Natural killer cell (primary cell): ENCODE measurements at regions not wholly inside any gene's neighbourhood (a gene's known extent, or its start where the extent isn't known, plus 50 kb on each side); places are given as distances from the start of the nearest gene placed in this dataset.

Source experiments
- ATAC-seq, 3 donors: fragments of 150-1000 bp in 2 of 3; fragments of 200-7000 bp in 1 of 3; cut with Tn5 transposase; 1 replicate in 1 of 3; 2 replicates in 2 of 3; pipeline ENCODE4 v1.10.0; 2021; ENCODE audit warnings: mild to moderate bottlenecking in 2 of 3, moderate library complexity in 2 of 3
- DNase-seq, 2 donors: peaks; one replicate each; pipeline versions ENCODE4 v3.0.0 to v3.0.0-alpha.2; 2013 to 2021; ENCODE audit warnings: mixed read lengths in 1 of 2
- H3K27ac ChIP-seq: one replicate; pipeline ENCODE4 v1.5.1; 2013; ENCODE audit warnings: mild to moderate bottlenecking, low read length
- H3K27me3 ChIP-seq: one replicate; pipeline ENCODE4 v1.6.1; 2013; ENCODE audit warnings: low read length; ENCODE audit not compliant: control insufficient read depth, insufficient read depth
- H3K36me3 ChIP-seq: one replicate; pipeline ENCODE4 v1.6.1; 2013; ENCODE audit warnings: low read length; ENCODE audit not compliant: control insufficient read depth, insufficient read depth
- H3K4me1 ChIP-seq: one replicate; pipeline ENCODE4 v1.6.1; 2013; ENCODE audit warnings: low read length; ENCODE audit not compliant: control insufficient read depth, insufficient read depth
- H3K4me3 ChIP-seq: one replicate; pipeline ENCODE4 v1.5.1; 2013; ENCODE audit warnings: low read length
- H3K9me3 ChIP-seq: one replicate; pipeline ENCODE4 v1.6.1; 2013; ENCODE audit warnings: low read length; ENCODE audit not compliant: control insufficient read depth, insufficient read depth
- H3K27ac Mint-ChIP-seq, 2 donors: one replicate each; pipeline ENCODE4 v1.8.0; 2022; ENCODE audit warnings: mild to moderate bottlenecking in 2 of 2, mixed read lengths in 2 of 2, moderate library complexity in 1 of 2
- H3K27me3 Mint-ChIP-seq, 2 donors: one replicate each; pipeline ENCODE4 v1.8.0; 2022; ENCODE audit warnings: low read depth in 2 of 2, mixed read lengths in 2 of 2
- H3K36me3 Mint-ChIP-seq: one replicate; pipeline ENCODE4 v1.8.0; 2022; ENCODE audit warnings: mixed read lengths
- H3K4me1 Mint-ChIP-seq, 2 donors: one replicate each; pipeline ENCODE4 v1.8.0; 2022; ENCODE audit warnings: mixed read lengths in 2 of 2
- H3K4me3 Mint-ChIP-seq: one replicate; pipeline ENCODE4 v1.8.0; 2022; ENCODE audit warnings: mild to moderate bottlenecking, moderate library complexity, mixed read lengths
- H3K9me3 Mint-ChIP-seq, 2 donors: one replicate each; pipeline ENCODE4 v1.8.0; 2022; ENCODE audit warnings: mixed read lengths in 2 of 2
- CTCF ChIP-seq: fragments of 200-600 bp; IDR thresholded peaks from one replicate; pipeline ENCODE4 v1.8.0; 2022; ENCODE audit warnings: antibody characterized with exemption
- WGBS: methylation state at CpG from one replicate; pipeline ENCODE4 v1.1.7; 2013; ENCODE audit warnings: missing lambda C conversion rate; ENCODE audit not compliant: insufficient coverage; 5-methylcytosine and 5-hydroxymethylcytosine counted together
- intact Hi-C: fragments of 100-400 bp; cut with micrococcal nuclease; formaldehyde crosslinking; loops from one replicate; pipeline ENCODE4 v1.14.2; 2022

- Histone ChIP-seq H3K4me3 (no peak overlapping the region), H3K4me1 (no peaks in the 10 kb centered on the region), H3K27ac (no peak overlapping the region), H3K27me3 (no peaks in the 10 kb centered on the region), H3K36me3 (no peaks in the 10 kb centered on the region), H3K9me3 (no peaks in the 10 kb centered on the region)
- H3K27ac Mint-ChIP-seq = no peak overlapping the region
- no peak for ATAC-seq
- H3K27me3 Mint-ChIP-seq = peaks cover 0 to 17% of the 10 kb centered on the region in 2 donors
- TF ChIP-seq CTCF = no peak
- intact Hi-C loops = no loop called here
- H3K4me1 Mint-ChIP-seq = peaks cover 0 to 4% of the 10 kb centered on the region in 2 donors
- H3K9me3 Mint-ChIP-seq = no peaks in the 10 kb centered on the region
- no peak for DNase-seq
- WGBS = 82% methylated on average over 5 of the region's 5 CpGs
- no peaks in the 10 kb centered on the region for H3K36me3 Mint-ChIP-seq
- H3K4me3 Mint-ChIP-seq = no peak overlapping the region
Measured at GRCh38 chr5:39608024-39608423, 183.2 kb upstream of the DAB2 start.

- Mint-ChIP-seq H3K9me3 (no peaks in the 10 kb centered on the region), H3K27ac (no peak overlapping the region), H3K27me3 (peaks cover 0 to 18% of the 10 kb centered on the region in 2 donors), H3K4me1 (peaks cover 0 to 4% of the 10 kb centered on the region in 2 donors), H3K36me3 (no peaks in the 10 kb centered on the region), H3K4me3 (no peak overlapping the region)
- intact Hi-C loops = no loop called here
- Histone ChIP-seq H3K27ac (no peak overlapping the region), H3K4me1 (no peaks in the 10 kb centered on the region), H3K27me3 (no peaks in the 10 kb centered on the region), H3K9me3 (no peaks in the 10 kb centered on the region), H3K36me3 (no peaks in the 10 kb centered on the region), H3K4me3 (no peak overlapping the region)
- DNase-seq (no peak), ATAC-seq (no peak)
- no peak for TF ChIP-seq CTCF
- WGBS = no CpG with 5 or more reads among the region's 2 CpGs
Measured at GRCh38 chr5:39606591-39606990, 181.8 kb upstream of the DAB2 start.

- Histone ChIP-seq H3K4me3 (no peak overlapping the region), H3K27me3 (no peaks in the 10 kb centered on the region), H3K27ac (no peak overlapping the region), H3K36me3 (no peaks in the 10 kb centered on the region), H3K4me1 (no peaks in the 10 kb centered on the region), H3K9me3 (no peaks in the 10 kb centered on the region)
- ATAC-seq = no peak
- H3K4me3 Mint-ChIP-seq = no peak overlapping the region
- no peak for TF ChIP-seq CTCF
- 75% methylated on average over 2 of the region's 5 CpGs for WGBS
- DNase-seq = no peak
- peaks cover 0 to 4% of the 10 kb centered on the region in 2 donors for H3K4me1 Mint-ChIP-seq
- intact Hi-C loops = no loop called here
- no peaks in the 10 kb centered on the region for H3K36me3 Mint-ChIP-seq
- H3K27ac Mint-ChIP-seq = no peak overlapping the region
- no peaks in the 10 kb centered on the region for H3K9me3 Mint-ChIP-seq
- H3K27me3 Mint-ChIP-seq = peaks cover 0 to 18% of the 10 kb centered on the region in 2 donors
Measured at GRCh38 chr5:39605588-39606575, 181.1 kb upstream of the DAB2 start.
